Activated naive CD8-positive, alpha-beta T cell treated with anti-CD3 and anti-CD28 coated beads, Interleukin-2, amount 50 U/mL, for 16 hours (primary cell): ENCODE measurements at regions not wholly inside any gene's neighbourhood (a gene's known extent, or its start where the extent isn't known, plus 50 kb on each side); places are given as distances from the start of the nearest gene placed in this dataset.
"Not testable (repeated sequence)": the region's sequence is repeated elsewhere in the genome, so short reads cannot be mapped to it uniquely, and the experiment has no call there.

ENCODE experiments used
- DNase-seq: peaks from one replicate; pipeline ENCODE4 v3.0.0-alpha.2; 2020; ENCODE audit warnings: low read depth, low spot score

DNA sequence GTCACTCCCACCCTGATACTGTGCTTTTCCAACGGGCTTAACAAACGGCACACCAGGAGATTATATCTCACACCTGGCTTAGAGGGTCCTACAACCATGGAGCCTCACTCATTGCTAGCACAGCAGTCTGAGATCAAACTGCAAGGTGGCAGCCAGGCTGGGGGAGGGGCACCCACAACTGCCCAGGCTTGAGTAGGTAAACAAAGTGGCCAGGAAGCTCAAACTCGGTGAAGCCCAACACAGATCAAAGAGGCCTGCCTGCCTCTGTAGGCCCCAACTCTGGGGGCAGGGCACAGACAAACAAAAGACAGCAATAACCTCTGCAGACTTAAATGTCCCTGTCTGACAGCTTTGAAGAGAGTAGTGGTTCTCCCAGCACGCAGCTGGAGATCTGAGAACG is 1022.6 kb downstream of the RAB28 start:
- not testable (repeated sequence) for DNase-seq

DNA sequence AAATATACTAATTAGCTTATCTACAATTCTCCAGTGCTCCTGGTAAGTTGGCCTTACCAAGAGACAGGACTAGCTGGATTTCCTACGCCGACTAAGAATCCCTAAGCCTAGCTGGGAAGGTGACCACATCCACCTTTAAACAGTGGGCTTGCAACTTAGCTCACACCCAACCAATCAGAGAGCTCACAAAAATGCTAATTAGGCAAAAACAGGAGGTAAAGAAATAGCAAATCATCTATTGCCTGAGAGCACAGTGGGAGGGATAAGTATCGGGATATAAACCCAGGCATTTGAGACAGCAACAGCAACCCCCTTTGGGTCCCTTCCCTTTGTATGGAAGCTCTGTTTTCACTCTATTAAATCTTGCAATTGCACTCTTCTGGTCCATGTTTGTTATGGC is 1025.0 kb downstream of the RAB28 start:
- no peak for DNase-seq

DNA sequence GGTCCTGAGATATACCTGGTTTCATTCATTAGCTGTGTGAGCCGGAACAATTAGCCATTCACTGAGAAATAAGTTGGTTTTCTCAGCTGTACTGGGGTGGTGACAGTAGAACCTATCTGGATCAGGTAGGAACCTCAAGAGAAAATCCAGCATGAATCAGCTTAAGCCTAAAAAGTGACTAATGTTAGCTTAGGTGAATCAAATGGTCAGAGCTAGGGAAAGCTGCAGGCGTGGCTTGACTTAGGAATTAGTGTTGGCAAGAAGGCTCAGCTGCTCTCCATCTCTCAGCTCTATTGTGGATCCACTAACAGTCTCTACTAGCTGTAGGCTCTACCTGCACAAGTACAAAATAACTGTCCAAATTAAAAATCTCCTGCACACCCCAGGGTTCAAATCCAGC is 1025.5 kb downstream of the RAB28 start:
- DNase-seq, result no peak

DNA sequence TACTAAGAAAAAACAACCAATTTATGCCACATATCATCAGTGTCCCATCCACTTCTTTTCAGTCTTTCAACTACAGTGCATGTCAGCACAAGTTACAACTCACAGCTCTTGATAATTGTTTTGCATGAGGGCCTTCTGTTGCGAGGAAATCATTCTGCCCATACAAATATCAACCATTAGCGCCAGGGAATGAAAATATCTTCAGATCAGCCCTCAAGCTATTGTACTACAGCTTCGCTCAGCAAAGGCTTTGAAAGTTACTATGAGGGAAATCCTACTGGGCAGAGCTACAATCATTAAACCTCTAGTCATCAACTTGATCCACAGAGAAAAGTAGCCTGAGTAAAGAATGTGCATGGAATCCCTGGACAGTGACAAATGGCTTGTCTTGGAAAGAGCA is 1023.6 kb upstream of the HS3ST1 start:
- DNase-seq, result no peak

DNA sequence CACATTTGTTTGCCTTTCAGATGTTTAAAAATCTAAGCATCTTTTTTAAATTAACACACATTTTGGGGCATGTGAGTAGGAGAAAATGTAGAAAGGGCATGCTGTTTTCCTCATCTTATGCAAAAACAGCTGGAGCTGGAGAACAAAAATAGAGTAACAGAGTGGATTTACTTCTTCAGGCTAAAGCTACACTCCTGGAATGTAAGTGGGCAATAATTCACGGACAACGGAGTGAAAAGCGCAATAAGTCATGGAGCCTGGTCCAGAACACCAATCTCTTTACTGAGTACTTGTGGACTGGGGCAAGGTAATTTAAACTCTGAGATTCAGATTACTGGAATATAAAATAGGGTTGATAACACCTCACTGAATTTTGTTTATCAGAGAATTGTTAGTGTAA is 1018.8 kb upstream of the HS3ST1 start:
- no peak for DNase-seq

DNA sequence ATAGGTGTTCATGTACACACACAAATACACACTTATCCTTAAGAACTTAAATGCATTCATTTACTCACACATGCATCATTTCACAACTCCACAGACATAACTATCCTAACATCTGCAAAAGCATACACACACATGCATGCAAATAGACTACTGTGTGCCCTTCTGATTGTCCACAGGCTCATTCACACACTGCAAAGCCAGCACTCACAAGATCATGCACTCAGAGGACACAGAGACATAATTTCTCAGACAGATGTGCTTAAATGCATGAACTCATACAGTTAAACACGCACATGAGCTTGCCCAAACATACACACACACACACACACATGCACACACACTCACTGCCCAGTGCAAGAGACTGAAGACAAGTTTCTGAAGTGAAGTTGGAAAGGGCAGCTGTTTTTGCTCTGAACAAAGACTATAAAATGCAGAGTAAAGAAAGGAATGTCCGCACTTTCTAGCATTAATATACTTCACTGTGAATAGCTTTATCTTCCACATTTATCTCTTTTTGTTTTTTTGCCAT is 1018.0 kb upstream of the HS3ST1 start:
- no peak for DNase-seq

DNA sequence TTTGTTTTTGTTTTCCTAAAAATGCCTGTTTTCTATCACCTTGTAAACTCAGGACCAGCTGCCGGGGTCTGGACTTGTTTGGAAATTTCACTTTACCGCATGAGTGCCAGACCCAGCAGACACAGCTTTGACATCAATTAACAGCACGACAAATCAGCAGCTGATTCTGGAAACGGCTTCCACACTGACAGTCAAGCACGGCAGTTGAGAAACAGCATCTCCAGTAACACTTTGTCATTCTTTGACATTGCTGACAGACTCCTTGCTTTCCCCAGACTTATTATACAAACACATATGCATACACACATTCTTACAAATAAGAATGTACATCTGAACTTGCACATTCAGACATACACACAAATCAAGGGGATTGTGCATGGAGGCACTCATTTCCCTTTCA is 1017.6 kb upstream of the HS3ST1 start:
- DNase-seq, result no peak

DNA sequence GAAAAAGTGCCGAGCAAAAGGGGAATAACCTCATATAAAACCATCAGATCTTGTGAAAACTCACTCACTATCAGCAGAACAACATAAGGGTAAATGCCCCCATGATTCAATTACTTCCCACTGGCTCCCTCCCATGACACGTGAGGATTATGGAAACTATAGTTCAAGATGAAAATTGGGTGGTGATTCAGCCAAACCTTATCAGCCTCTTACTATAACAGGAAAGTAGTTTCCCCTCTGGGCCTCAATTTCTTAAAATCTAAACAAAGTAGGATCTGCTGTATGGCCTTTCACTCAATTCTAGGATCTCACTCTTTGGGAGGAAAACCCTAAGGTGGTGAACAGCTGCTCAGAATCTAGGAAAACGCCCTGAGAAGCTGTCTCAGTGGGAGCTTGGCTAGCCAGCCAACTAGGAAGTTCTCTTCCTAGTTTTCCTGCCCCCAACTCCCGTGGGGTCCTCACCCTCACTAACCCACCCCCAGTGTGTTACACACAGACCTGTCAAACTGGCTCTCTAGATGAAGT is 1017.1 kb upstream of the HS3ST1 start:
- no peak for DNase-seq

DNA sequence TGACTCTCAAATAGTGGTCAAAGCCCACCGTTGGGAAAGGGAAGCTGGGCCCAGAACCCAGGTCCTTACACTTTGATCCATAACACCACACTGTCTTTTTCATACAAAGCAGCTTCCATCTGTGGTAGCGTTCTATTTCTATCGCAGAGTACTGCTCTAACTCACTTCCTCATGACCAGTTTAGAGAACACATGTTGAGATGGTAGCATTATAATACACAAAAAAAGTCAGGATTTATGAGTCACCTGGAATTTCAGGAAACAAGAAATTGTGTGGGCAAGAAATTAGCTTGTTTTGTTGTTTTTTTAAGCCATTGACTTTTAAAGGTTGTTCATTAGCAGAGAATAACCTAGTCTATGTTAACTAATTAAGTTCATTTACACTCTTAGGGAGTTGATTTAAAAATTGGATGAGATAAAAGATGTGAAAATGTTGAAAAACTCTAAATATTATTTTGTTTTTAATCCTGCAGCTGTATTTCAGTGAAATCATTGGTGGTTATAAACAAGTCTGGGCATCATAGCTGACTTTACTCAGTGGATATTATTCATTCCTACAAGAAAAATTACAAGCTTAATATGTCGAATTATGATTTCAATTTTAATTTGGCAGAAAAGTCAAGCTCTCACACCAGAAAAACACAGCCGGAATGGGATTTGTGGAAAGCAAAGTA is 1011.1 kb upstream of the HS3ST1 start:
- DNase-seq, result no peak

DNA sequence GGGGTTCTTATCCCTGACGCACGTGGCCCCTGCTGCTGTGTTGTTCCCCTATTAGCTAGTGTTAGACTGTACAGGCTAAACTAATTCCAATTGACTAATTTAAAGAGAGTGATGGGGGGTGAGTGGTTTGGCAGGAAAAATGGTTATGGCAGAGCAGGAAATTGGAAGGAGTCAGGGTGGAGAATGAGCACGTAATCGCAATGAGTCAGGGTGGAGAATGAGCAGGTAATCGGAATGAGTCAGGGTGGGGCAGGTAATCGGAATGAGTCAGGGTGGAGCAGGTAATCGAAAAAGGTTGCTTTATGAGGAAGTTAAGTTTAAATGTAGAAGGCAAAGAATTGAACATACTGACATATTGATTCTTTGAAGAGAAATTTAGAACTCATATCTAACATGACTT is 1002.6 kb upstream of the HS3ST1 start:
- DNase-seq, result not testable (repeated sequence)

DNA sequence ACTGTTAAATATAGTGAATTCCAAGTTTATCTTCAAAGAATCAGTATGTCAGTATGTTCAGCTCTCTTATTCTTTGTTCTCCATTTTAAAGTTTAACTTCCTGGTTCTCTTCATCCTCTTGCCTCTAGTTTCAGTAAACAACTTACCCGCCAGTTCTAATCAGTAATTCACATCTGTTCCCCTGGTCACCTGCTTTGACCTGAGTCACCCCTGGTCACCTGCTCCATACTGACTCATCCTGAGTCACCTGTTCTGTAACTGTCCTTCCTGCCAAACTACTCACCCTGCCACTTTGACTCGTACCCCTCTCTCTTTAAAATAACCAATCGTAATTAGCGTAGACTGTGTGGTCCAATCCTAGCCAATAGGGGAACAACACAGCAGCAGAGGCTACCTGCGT is 992.7 kb upstream of the HS3ST1 start:
- DNase-seq, result no peak

DNA sequence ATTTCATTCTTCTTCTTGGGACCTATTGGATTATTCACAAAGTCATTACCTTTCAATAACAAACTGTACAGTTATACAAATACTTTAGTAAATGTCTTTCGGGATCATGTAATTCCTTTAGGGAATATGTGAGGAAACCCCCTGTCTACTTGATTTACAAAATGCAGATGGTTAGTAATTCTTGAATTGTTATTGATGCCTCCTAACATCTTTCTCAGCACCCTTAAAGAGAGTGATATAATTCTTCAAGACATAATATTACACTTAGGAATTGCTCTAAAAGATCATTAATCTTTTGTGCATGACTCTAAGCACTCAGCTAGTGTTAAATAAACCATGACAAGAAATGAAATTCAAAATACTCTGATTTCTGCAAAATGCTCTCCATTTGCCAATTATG is 988.1 kb upstream of the HS3ST1 start:
- no peak for DNase-seq

DNA sequence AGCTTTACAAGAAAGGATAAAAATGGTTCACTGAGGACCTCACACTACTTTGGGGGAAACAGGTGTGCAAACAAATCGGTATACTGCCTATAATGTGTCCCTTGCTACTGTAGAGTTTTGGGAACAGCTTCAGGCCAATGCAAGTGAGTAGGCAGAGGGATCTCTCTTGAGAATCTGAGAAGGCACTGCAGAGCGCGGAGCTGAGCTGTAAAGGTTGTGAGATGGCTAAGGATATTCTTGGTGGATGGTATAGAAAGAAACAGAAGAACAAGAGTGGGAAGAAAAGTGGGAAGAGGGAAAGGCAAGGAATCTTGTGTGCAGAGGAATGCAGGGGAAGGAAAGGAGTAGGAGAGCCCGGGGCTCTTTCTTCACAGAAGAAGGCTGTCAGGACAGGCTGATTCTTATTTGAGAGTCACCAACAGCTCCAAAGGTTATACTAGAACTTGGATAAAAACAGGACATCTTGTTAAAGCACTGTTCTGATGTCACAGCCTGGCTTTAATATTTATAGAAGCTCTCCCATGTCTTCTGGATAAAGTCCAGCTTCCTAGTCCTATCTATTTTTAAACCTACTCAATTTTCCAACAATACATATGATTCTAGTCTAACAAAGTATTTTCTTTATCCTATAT is 985.6 kb upstream of the HS3ST1 start:
- DNase-seq, result no peak

DNA sequence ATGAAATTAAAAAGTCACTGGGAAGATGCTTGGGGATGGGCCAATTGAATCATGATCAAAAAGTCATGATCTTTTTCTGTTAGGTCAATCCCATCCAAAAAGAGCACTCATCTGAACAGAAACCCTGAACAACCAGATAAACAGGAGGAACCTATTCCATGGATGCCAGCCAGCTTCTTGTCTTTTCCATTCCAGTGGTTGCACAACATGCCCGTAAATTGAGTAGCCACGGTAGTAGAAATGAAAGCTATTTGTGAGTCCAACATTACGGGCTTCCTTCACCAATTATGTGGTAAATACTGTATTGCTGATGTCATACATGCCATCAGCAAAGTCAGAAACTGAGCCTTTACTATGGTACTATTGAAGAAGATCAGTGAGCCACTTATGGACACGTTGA is 982.4 kb upstream of the HS3ST1 start:
- no peak for DNase-seq

DNA sequence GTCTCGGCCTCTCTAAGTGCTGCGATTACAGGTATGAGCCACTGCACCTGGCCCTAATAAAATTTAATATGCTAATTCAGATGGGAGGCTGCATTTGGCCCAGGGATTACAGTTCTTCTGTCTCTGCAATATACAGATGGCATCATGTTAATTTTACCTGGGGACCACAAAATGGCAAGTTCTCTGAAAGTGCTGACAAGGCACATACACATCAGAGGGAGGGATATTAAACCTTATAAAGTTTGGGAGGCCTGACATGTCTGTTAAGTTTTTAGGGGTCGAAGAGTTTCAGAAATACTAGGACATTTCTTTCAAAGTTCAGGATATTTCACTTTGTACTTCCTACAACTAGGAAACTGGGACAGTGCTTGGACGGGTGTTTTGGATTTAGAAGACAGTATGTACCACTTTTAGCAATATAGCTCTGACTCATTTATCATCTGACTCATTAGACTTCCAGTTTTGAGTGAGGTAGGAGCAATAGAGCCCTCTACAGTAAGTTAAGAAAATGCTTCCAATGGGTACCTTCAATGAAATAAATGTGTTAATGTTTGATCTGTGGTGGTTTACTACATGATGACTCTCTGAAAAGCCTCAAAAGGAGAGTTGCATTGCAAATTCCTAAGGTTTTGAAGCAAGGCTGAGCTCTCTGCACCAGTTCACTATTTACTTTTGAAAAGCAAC is 981.0 kb upstream of the HS3ST1 start:
- no peak for DNase-seq

DNA sequence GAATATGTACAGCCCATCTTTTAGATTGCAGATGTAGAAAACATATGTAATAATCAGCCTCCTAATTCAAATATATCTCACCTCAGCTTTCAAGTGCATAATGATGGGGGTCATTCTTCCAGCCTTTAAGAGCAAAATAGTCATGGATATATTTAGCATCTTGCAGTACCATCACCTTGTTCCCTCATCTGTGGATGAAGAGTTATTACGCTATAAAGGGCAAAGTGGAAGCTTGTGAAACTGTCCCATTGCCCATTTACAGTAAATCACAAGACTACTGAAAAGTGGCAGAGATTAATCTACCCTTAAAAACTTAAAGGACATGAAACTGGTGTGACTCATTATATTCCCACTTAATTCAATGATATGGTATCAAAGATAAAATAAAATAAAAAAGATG is 979.7 kb upstream of the HS3ST1 start:
- DNase-seq, result no peak

DNA sequence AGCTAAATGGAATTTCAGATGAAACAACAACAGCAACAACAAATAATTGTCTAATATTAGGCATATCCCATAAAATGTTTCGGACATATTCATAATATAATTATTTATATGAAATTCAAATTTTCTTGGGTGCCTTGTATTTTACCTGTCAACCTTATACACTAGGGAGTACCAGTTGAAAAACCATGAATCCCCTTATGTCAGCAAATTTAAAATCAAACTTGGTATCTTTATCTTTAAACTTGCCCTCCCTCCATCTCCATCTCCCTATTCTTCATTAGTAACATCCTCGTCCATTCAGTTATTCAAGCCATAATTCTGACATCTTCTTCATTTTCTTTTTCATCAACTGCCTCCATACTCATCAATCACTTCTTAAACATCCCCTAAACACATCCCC is 974.5 kb upstream of the HS3ST1 start:
- DNase-seq, result no peak

DNA sequence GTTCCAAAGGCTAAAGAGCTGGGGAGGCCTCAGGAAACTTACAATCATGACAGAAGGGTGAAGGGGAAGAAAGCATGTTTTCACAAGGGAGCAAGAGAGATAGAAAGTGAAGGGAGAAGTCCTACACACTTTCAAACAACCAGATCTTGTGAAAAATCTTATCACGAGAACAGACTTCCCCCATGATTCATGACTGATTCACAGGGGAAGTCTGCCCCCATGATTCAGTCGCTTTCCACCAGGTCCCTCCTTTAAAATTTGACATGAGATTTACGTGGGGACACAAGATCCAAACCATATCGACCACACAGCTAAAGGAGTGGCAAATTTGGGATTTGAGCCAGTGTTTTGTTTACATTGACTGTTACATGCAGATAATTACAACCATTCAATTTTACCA is 971.1 kb upstream of the HS3ST1 start:
- no peak for DNase-seq

DNA sequence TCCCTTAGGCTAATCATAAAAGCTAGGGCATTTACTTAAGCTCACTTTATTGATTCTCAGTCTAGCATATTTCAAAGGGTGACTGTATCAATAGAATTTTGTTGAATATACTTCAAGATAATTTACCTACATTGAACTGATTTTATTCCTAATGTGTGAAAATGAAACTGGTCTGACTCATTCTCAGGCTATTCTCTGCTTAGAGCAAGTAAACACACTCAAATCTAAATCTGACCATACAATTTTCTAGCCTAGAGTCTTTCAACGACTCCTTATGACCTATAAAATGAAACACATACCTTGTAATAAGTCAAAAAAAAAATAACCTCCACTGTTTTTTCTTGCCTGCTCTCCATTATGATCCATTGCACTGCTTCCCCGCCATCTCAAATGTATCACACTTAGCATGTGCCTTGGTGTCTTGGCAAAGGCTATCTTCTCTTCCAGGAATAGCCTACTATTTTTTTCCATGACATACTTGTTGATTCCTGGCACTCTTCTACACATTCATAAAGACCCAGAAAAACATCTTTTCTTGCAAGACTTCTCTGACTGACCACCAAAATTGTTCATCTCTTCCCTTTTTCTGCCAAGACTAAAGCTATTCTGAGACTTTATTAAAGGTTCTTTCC is 965.1 kb upstream of the HS3ST1 start:
- DNase-seq, result no peak

DNA sequence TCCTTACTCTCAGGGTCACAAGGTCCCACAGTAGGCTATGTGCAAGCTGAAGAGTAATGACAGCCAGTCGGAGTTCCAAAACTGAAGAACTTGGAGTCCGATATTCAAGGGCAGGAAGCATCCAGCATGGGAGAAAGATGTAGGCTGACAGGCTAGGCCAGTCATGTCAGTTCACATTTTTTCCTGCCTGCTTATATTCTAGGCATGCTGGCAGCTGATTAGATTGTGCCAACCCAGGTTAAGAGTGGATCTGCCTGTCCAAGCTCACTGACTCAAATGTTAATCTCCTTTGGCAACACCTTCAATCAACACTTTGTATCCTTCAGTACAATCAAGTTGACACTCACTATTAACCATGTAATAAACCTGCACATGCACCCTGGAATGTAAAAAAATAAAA is 960.9 kb upstream of the HS3ST1 start:
- DNase-seq, result no peak

DNA sequence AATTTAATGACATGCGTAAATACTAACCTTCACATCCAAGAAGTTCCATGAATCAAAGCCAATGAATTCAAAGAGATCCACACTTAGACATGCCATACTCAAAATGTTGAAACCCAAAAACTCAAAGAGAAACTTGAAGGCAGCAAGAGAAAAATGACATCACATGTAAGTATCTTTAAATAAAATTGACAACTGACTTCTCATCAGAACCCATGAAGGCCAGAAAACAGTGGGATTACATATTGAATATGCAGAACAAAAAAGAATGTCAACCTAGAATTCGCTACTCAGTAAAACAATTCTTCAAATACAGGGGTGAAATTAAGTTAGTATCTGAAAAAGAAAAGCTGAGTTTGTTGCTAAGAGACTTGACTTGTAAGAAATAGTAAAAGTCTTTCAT is 953.9 kb upstream of the HS3ST1 start:
- DNase-seq, result no peak

DNA sequence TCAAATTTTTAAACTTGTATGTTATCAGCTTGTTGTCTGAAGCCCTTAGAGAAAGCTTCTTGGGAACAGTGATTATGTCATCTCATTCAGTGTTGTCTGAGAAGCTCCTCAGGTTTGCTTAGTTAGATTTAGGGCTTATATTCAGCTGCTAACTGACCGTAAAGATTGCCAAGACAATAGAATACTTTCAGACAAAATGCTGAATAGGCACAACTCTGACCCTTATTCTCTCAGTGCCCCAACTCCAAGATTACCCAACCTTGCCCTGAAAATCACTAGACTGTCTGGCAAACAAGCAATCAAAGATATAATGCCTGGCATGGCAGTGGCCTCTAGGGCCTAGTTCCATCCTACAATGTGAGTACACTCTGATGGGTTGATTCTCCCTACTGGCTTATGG is 950.5 kb upstream of the HS3ST1 start:
- DNase-seq, result no peak
